H1 (cell line): ENCODE measurements at regions not wholly inside any gene's neighbourhood (a gene's known extent, or its start where the extent isn't known, plus 50 kb on each side); places are given as distances from the start of the nearest gene placed in this dataset.

Source experiments
- CTCF ChIA-PET: fragments of 300-600 bp; sonication (Branson Sonifier 250); formaldehyde crosslinking; loops from one replicate; lab custom pipeline; 2021; ENCODE audit not compliant: partially characterized antibody; lab: Charles Lee
- POLR2A ChIA-PET: fragments of 300-600 bp; sonication (Branson Sonifier 250); formaldehyde crosslinking; loops from one replicate; lab custom pipeline; 2021; ENCODE audit warnings: inconsistent platforms; ENCODE audit not compliant: partially characterized antibody; lab: Charles Lee
- DNase-seq, 2 experiments: peaks; one replicate each; pipeline versions ENCODE4 v3.0.0 to v3.0.0-alpha.2; 2010 to 2022; ENCODE audit warnings: low spot score in 2 of 2, low read depth in 1 of 2, mixed read lengths in 1 of 2
- FAIRE-seq: peaks from 2 replicates; lab custom pipeline; 2011; peaks lifted over from hg19 to GRCh38; lab: Jason Lieb, UNC
- H2AFZ ChIP-seq: 2 replicates; pipeline ENCODE4 v1.8.1; 2012; ENCODE audit warnings: low read length, inconsistent platforms
- H2AK5ac ChIP-seq: 2 replicates; pipeline ENCODE4 v1.6.1; 2013; ENCODE audit warnings: low read depth, low read length
- H2BK120ac ChIP-seq: replicated peaks from 2 replicates; pipeline ENCODE3; 2013; ENCODE audit warnings: low read depth, low read length, inconsistent platforms
- H2BK12ac ChIP-seq: 2 replicates; pipeline ENCODE4 v1.6.1; 2013; ENCODE audit warnings: low read depth, low read length
- H2BK15ac ChIP-seq: 2 replicates; pipeline ENCODE4 v1.6.1; 2013; ENCODE audit warnings: low read length
- H2BK20ac ChIP-seq: 2 replicates; pipeline ENCODE4 v1.6.1; 2013; ENCODE audit warnings: low read length
- H2BK5ac ChIP-seq: 2 replicates; pipeline ENCODE4 v1.6.1; 2013; ENCODE audit warnings: low read depth, low read length
- H3K14ac ChIP-seq: 2 replicates; pipeline ENCODE4 v1.6.1; 2013; ENCODE audit warnings: inconsistent platforms; ENCODE audit not compliant: insufficient read length
- H3K18ac ChIP-seq: 2 replicates; pipeline ENCODE4 v1.6.1; 2013; ENCODE audit warnings: low read length; ENCODE audit errors: extremely low read depth
- H3K23ac ChIP-seq: 2 replicates; pipeline ENCODE4 v1.6.1; 2013; ENCODE audit warnings: inconsistent platforms; ENCODE audit not compliant: insufficient read length
- H3K23me2 ChIP-seq: 2 replicates; pipeline ENCODE4 v1.6.1; 2013; ENCODE audit warnings: low read depth, low read length
- H3K27ac ChIP-seq: 2 replicates; pipeline ENCODE4 v1.6.1; 2011; ENCODE audit warnings: low read depth, low read length, inconsistent platforms
- H3K27me3 ChIP-seq, 4 experiments: replicated peaks in 1 of 4; 1 replicate in 1 of 4; 2 replicates in 3 of 4; pipeline versions ENCODE4 v1.6.1 to v1.8.1; 2011 to 2013; ENCODE audit warnings: low read length in 3 of 4, mild to moderate bottlenecking in 3 of 4, inconsistent platforms in 2 of 4, mixed read lengths in 2 of 4, moderate library complexity in 1 of 4; ENCODE audit not compliant: control insufficient read depth in 3 of 4, insufficient read depth in 3 of 4; ENCODE audit errors: extremely low read depth in 1 of 4
- H3K36me3 ChIP-seq, 4 experiments: 2 replicates each; pipeline versions ENCODE4 v1.6.1 to v1.8.1; 2011 to 2013; ENCODE audit warnings: mild to moderate bottlenecking in 4 of 4, low read length in 3 of 4, moderate library complexity in 2 of 4, control low read depth in 1 of 4, inconsistent platforms in 1 of 4; ENCODE audit not compliant: insufficient read depth in 4 of 4, control insufficient read depth in 2 of 4
- H3K4ac ChIP-seq: replicated peaks from 2 replicates; pipeline ENCODE3; 2013; ENCODE audit warnings: low read length, low read depth, mixed read lengths, inconsistent platforms; ENCODE audit not compliant: insufficient read length
- H3K4me1 ChIP-seq, 4 experiments: replicated peaks in 1 of 4; 1 replicate in 1 of 4; 2 replicates in 3 of 4; pipeline versions ENCODE4 v1.6.1 to v1.8.1; 2011 to 2013; ENCODE audit warnings: low read length in 3 of 4, inconsistent platforms in 2 of 4, mixed read lengths in 1 of 4; ENCODE audit not compliant: insufficient read depth in 4 of 4, control insufficient read depth in 3 of 4
- H3K4me2 ChIP-seq, 2 experiments: 2 replicates each; pipeline versions ENCODE4 v1.6.1 to v1.8.1; 2011 to 2013; ENCODE audit warnings: low read depth in 2 of 2, low read length in 2 of 2, control low read depth in 1 of 2, inconsistent platforms in 1 of 2, mild to moderate bottlenecking in 1 of 2; ENCODE audit not compliant: insufficient read depth in 1 of 2
- H3K4me3 ChIP-seq, 4 experiments: fragments of 200-600, 300-600 bp in 1 of 4; sonication (generic), shearing (Covaris generic), sonication (Bioruptor Twin) in 1 of 4; 2 replicates each; pipeline versions ENCODE4 v1.5.1 to v1.8.1; 2011 to 2016; ENCODE audit warnings: low read length in 4 of 4, low read depth in 3 of 4, control low read depth in 2 of 4, inconsistent platforms in 2 of 4, mild to moderate bottlenecking in 2 of 4, mixed read lengths in 1 of 4, moderate library complexity in 1 of 4; ENCODE audit not compliant: insufficient read depth in 2 of 4; ENCODE audit errors: extremely low read depth in 1 of 4
- H3K56ac ChIP-seq: replicated peaks from 2 replicates; pipeline ENCODE3; 2013; ENCODE audit warnings: low read depth, mild to moderate bottlenecking, mixed read lengths, low read length, inconsistent platforms; ENCODE audit not compliant: insufficient read length
- H3K79me1 ChIP-seq: 2 replicates; pipeline ENCODE4 v1.6.1; 2013; ENCODE audit warnings: low read depth, low read length, control low read depth
- H3K79me2 ChIP-seq, 2 experiments: 2 replicates each; pipeline versions ENCODE4 v1.6.1 to v1.8.1; 2012 to 2013; ENCODE audit warnings: low read length in 2 of 2, mild to moderate bottlenecking in 2 of 2, inconsistent platforms in 1 of 2; ENCODE audit not compliant: insufficient read depth in 2 of 2, control insufficient read depth in 1 of 2
- H3K9ac ChIP-seq, 4 experiments: replicated peaks in 1 of 4; 1 replicate in 1 of 4; 2 replicates in 3 of 4; pipeline versions ENCODE4 v1.6.1 to v1.8.1; 2011 to 2013; ENCODE audit warnings: low read depth in 3 of 4, low read length in 3 of 4, control low read depth in 2 of 4, mild to moderate bottlenecking in 2 of 4, moderate library complexity in 2 of 4, inconsistent platforms in 1 of 4; ENCODE audit errors: extremely low read depth in 1 of 4
- H3K9me3 ChIP-seq, 2 experiments: 2 replicates each; pipeline versions ENCODE4 v1.6.1 to v1.8.1; 2012 to 2013; ENCODE audit warnings: mild to moderate bottlenecking in 2 of 2, moderate library complexity in 2 of 2, control low read depth in 1 of 2, inconsistent platforms in 1 of 2, low read depth in 1 of 2, low read length in 1 of 2, mixed read lengths in 1 of 2; ENCODE audit not compliant: insufficient read depth in 2 of 2
- H4K20me1 ChIP-seq, 2 experiments: replicated peaks in 1 of 2; 2 replicates each; pipeline versions ENCODE3 to v1.8.1; 2011 to 2013; ENCODE audit warnings: inconsistent platforms in 2 of 2, low read length in 2 of 2, mild to moderate bottlenecking in 1 of 2; ENCODE audit not compliant: insufficient read depth in 2 of 2, control insufficient read depth in 1 of 2
- H4K5ac ChIP-seq: 2 replicates; pipeline ENCODE4 v1.6.1; 2013; ENCODE audit warnings: low read length, low read depth, mixed read lengths, inconsistent platforms; ENCODE audit not compliant: insufficient read length
- H4K8ac ChIP-seq: 2 replicates; pipeline ENCODE4 v1.8.0; 2013; ENCODE audit warnings: mild to moderate bottlenecking, moderate library complexity, low read length, inconsistent platforms; ENCODE audit not compliant: insufficient read depth; ENCODE audit errors: extremely low read depth
- H4K91ac ChIP-seq: replicated peaks from 2 replicates; pipeline ENCODE3; 2013; ENCODE audit warnings: low read length, mixed read lengths, inconsistent platforms; ENCODE audit not compliant: insufficient read length
- ATF3 ChIP-seq: IDR thresholded peaks from 2 replicates; pipeline ENCODE4 v1.6.1; 2011; ENCODE audit warnings: low read depth, mild to moderate bottlenecking, low read length; ENCODE audit not compliant: insufficient read depth
- BCL11A ChIP-seq, 2 experiments: IDR thresholded peaks; one replicate each; pipeline ENCODE4 v1.6.1; 2011; ENCODE audit warnings: low read depth in 2 of 2, low read length in 2 of 2, mild to moderate bottlenecking in 2 of 2
- CREB1 ChIP-seq: IDR thresholded peaks from 2 replicates; pipeline ENCODE4 v1.6.1; 2012; ENCODE audit warnings: inconsistent platforms
- CTCF ChIP-seq, 3 experiments: IDR thresholded peaks; 1 replicate in 2 of 3; 2 replicates in 1 of 3; pipeline versions ENCODE4 v1.5.1 to v1.6.1; 2011; ENCODE audit warnings: low read length in 3 of 3, mild to moderate bottlenecking in 3 of 3, inconsistent platforms in 2 of 3, low read depth in 1 of 3, moderate library complexity in 1 of 3; ENCODE audit not compliant: insufficient read depth in 1 of 3; ENCODE audit errors: control extremely low read depth in 1 of 3
- GABPA ChIP-seq: IDR thresholded peaks from 2 replicates; pipeline ENCODE4 v1.6.1; 2011; ENCODE audit warnings: mild to moderate bottlenecking, low read length, moderate library complexity, borderline replicate concordance; ENCODE audit not compliant: insufficient read depth
- KDM1A ChIP-seq: fragments of 200-600, 300-600 bp; sonication (generic); IDR thresholded peaks from 2 replicates; pipeline ENCODE4 v1.7.1; 2016; ENCODE audit warnings: mild to moderate bottlenecking, low read length, borderline replicate concordance
- WGBS, 2 experiments: shearing (Covaris generic) in 1 of 2; methylation state at CpG; one replicate each; pipeline versions ENCODE4 v1.1.6 to v1.1.7; 2013 to 2015; ENCODE audit warnings: low lambda C conversion rate in 2 of 2, mixed read lengths in 2 of 2, inconsistent platforms in 1 of 2, low coverage in 1 of 2, missing lambda C conversion rate in 1 of 2; ENCODE audit not compliant: insufficient replicate concordance in 2 of 2, insufficient coverage in 1 of 2, insufficient read length in 1 of 2; ENCODE audit errors: extremely low coverage in 1 of 2, missing lambda C conversion rate in 1 of 2; 5-methylcytosine and 5-hydroxymethylcytosine counted together

- peak; percentile 7 for FAIRE-seq
- H3K79me2 ChIP-seq, result no peaks in the 10 kb centered on the region
- WGBS, 2 experiments, result 83% methylated on average over 6 of the region's 6 CpGs; no CpG with 5 or more reads in 1 of the 2 experiments
These were observed 332.1 kb downstream of the RRAGC start for GRCh38 chr1:38527373-38527966.

More at GRCh38 chr1:38527373-38527966, 332.1 kb downstream of the RRAGC start:
- Histone ChIP-seq H2BK12ac (peak overlapping the region; percentile 19; the same call in 1 of the 2 replicates), H2BK20ac (no peak overlapping the region), H4K91ac (no peak overlapping the region), H4K8ac (0 out of 2 replicates have a peak overlapping the region, but pooled peaks have one; percentile 28), H2BK15ac (no peak overlapping the region), H2BK120ac (no peak overlapping the region), H2AFZ (no peak overlapping the region), H3K18ac (no peak overlapping the region), H3K4me3 (no peak overlapping the region), H3K4ac (no peak overlapping the region), H4K20me1 (no peaks in the 10 kb centered on the region), H3K56ac (no peak overlapping the region), H3K4me2 (no peak overlapping the region), H3K9me3 (no peaks in the 10 kb centered on the region; a peak in 1 of 4 replicates), H4K5ac (no peak overlapping the region), H3K4me1 (no peaks in the 10 kb centered on the region), H3K23ac (no peak overlapping the region), H3K9ac (no peak overlapping the region), H3K79me1 (no peaks in the 10 kb centered on the region; the same call in 1 of the 2 replicates), H3K27ac (no peak overlapping the region), H2BK5ac (no peak overlapping the region), H3K23me2 (no peaks in the 10 kb centered on the region), H3K14ac (no peak overlapping the region), H3K27me3 (no peaks in the 10 kb centered on the region), H2AK5ac (no peak overlapping the region), H3K36me3 (no peaks in the 10 kb centered on the region)
- POLR2A ChIA-PET, result interaction anchor here (1.4 kb wide), 1 partner anchor 96 kb away, joined by 3 read pairs; no protein-coding TSS in a partner anchor
- CTCF ChIA-PET, result interaction anchor here (0.8 to 2.7 kb wide), 10 partner anchors 9 to 308 kb away, joined by 3 to 9 read pairs (median 4); no protein-coding TSS in a partner anchor
- TF ChIP-seq CTCF (IDR thresholded peaks at IDR 0.05; ENCODE audit: control extremely low read depth in 1 of 3, insufficient read depth in 1 of 3, low read depth in 1 of 3, low read length in 3 of 3) (0 out of 4 replicates have a peak, but pooled peaks of 1 of the 3 experiments have one; percentile 4), KDM1A (no peak), CREB1 (peak; percentile 40; the same call in 1 of the 2 replicates), BCL11A (IDR thresholded peaks at IDR 0.05; ENCODE audit: low read depth in 2 of 2, low read length in 2 of 2) (no peak), GABPA (no peak), ATF3 (no peak)
- DNase-seq, result no peak
